ENCODE measurements at regions not wholly inside any gene's neighbourhood (a gene's known extent, or its start where the extent isn't known, plus 50 kb on each side); places are given as distances from the start of the nearest gene placed in this dataset.

GRCh38 chr11:88387957-88388356, 50.4 kb upstream of the CTSC start:
- BruUV-seq (replicated peaks) = no TSS peak
- CTCF ChIA-PET = no interaction called here

More at GRCh38 chr11:88387957-88388356, 50.4 kb upstream of the CTSC start:
- no peak overlapping the region for H2AFZ ChIP-seq (ENCODE audit: low read depth, low read length, poor library complexity, severe bottlenecking)
- H3K79me2 ChIP-seq (ENCODE audit: insufficient read depth, low read length) = no peaks in the 10 kb centered on the region
- H4K20me1 ChIP-seq (ENCODE audit: insufficient read depth) = no peaks in the 10 kb centered on the region
- no peak overlapping the region for H3K27ac ChIP-seq (ENCODE audit: low read depth, low read length)
- TF ChIP-seq ZFX (IDR thresholded peaks at IDR 0.05) (no peak), POLR2AphosphoS5 (IDR thresholded peaks at IDR 0.05; ENCODE audit: low read depth, low read length) (no peak), SRF (IDR thresholded peaks at IDR 0.05; ENCODE audit: low read depth) (no peak), TCF7L2 (IDR thresholded peaks at IDR 0.05; ENCODE audit: borderline replicate concordance, extremely low read depth, insufficient read depth, insufficient read length) (no peak), SIN3A (IDR thresholded peaks at IDR 0.05; ENCODE audit: low read depth) (no peak), CBX3 (IDR thresholded peaks at IDR 0.05; ENCODE audit: low read depth) (no peak), RAD21 (IDR thresholded peaks at IDR 0.05; ENCODE audit: low read depth) (no peak), POLR2A (IDR thresholded peaks at IDR 0.05; ENCODE audit: borderline replicate concordance, extremely low read depth, insufficient read depth, insufficient read length) (no peak), EGR1 (IDR thresholded peaks at IDR 0.05; ENCODE audit: low read depth) (no peak), EZH2phosphoT487 (IDR thresholded peaks at IDR 0.05; ENCODE audit: borderline replicate concordance) (no peak), JUND (IDR thresholded peaks at IDR 0.05) (no peak), CEBPB (IDR thresholded peaks at IDR 0.05; ENCODE audit: low read depth) (no peak), ZBTB33 (IDR thresholded peaks at IDR 0.05; ENCODE audit: extremely low read depth, insufficient replicate concordance, low read length) (no peak), ZNF274 (IDR thresholded peaks at IDR 0.05; ENCODE audit: low read depth, low read length) (no peak), MAX (IDR thresholded peaks at IDR 0.05) (no peak), FOSL1 (IDR thresholded peaks at IDR 0.05; ENCODE audit: low read depth) (no peak), CTCF (IDR thresholded peaks at IDR 0.05 in 2 of 3, conservative IDR thresholded peaks at IDR 0.05 in 1 of 3; ENCODE audit: borderline replicate concordance in 1 of 3, insufficient read depth in 1 of 3, low read depth in 2 of 3, low read length in 2 of 3) (no peak)
- no peak overlapping the region for H3K9ac ChIP-seq (ENCODE audit: low read length)
- intact Hi-C loops (cut with micrococcal nuclease) = no loop called here
- DNase-seq (ENCODE audit: low read depth, low spot score) = no peak
- H3K9me3 ChIP-seq (ENCODE audit: control insufficient read depth in 1 of 2, insufficient read depth in 1 of 2, low read depth in 1 of 2, low read length in 2 of 2) = no peaks in the 10 kb centered on the region
- ChIA-PET POLR2A (no interaction called here), RAD21 (ENCODE audit: low non-redundant PET in 1 of 2, low total read pairs in 2 of 2, uncharacterized antibody in 2 of 2, unreplicated experiment in 2 of 2) (no interaction called here)
- H3K9me2 ChIP-seq (ENCODE audit: insufficient read depth) = no peaks in the 10 kb centered on the region
- peaks cover 4 to 9% of the 10 kb centered on the region in 2 experiments for H3K4me1 ChIP-seq (ENCODE audit: control insufficient read depth in 1 of 2, insufficient read depth in 2 of 2, low read length in 2 of 2)
- no peak for ATAC-seq
- H3K4me3 ChIP-seq (replicated peaks in 1 of 2; ENCODE audit: low read depth in 1 of 2, low read length in 2 of 2) = no peak overlapping the region
- H3K27me3 ChIP-seq (ENCODE audit: insufficient read depth, low read length) = no peaks in the 10 kb centered on the region
- H3K36me3 ChIP-seq (ENCODE audit: control insufficient read depth in 1 of 2, insufficient read depth in 2 of 2, low read length in 2 of 2) = no peaks in the 10 kb centered on the region
- H3K4me2 ChIP-seq (ENCODE audit: low read length) = no peak overlapping the region

All from HCT116 (cell line).